H1 (cell line): ENCODE measurements at regions not wholly inside any gene's neighbourhood (a gene's known extent, or its start where the extent isn't known, plus 50 kb on each side); places are given as distances from the start of the nearest gene placed in this dataset.

Source experiments
- CTCF ChIA-PET: fragments of 300-600 bp; sonication (Branson Sonifier 250); formaldehyde crosslinking; loops from one replicate; lab custom pipeline; 2021; ENCODE audit not compliant: partially characterized antibody; lab: Charles Lee
- POLR2A ChIA-PET: fragments of 300-600 bp; sonication (Branson Sonifier 250); formaldehyde crosslinking; loops from one replicate; lab custom pipeline; 2021; ENCODE audit warnings: inconsistent platforms; ENCODE audit not compliant: partially characterized antibody; lab: Charles Lee
- DNase-seq, 2 experiments: peaks; one replicate each; pipeline versions ENCODE4 v3.0.0 to v3.0.0-alpha.2; 2010 to 2022; ENCODE audit warnings: low spot score in 2 of 2, low read depth in 1 of 2, mixed read lengths in 1 of 2
- FAIRE-seq: peaks from 2 replicates; lab custom pipeline; 2011; peaks lifted over from hg19 to GRCh38; lab: Jason Lieb, UNC
- H2AFZ ChIP-seq: 2 replicates; pipeline ENCODE4 v1.8.1; 2012; ENCODE audit warnings: low read length, inconsistent platforms
- H2AK5ac ChIP-seq: 2 replicates; pipeline ENCODE4 v1.6.1; 2013; ENCODE audit warnings: low read depth, low read length
- H2BK120ac ChIP-seq: replicated peaks from 2 replicates; pipeline ENCODE3; 2013; ENCODE audit warnings: low read depth, low read length, inconsistent platforms
- H2BK12ac ChIP-seq: 2 replicates; pipeline ENCODE4 v1.6.1; 2013; ENCODE audit warnings: low read depth, low read length
- H2BK15ac ChIP-seq: 2 replicates; pipeline ENCODE4 v1.6.1; 2013; ENCODE audit warnings: low read length
- H2BK20ac ChIP-seq: 2 replicates; pipeline ENCODE4 v1.6.1; 2013; ENCODE audit warnings: low read length
- H2BK5ac ChIP-seq: 2 replicates; pipeline ENCODE4 v1.6.1; 2013; ENCODE audit warnings: low read depth, low read length
- H3K14ac ChIP-seq: 2 replicates; pipeline ENCODE4 v1.6.1; 2013; ENCODE audit warnings: inconsistent platforms; ENCODE audit not compliant: insufficient read length
- H3K18ac ChIP-seq: 2 replicates; pipeline ENCODE4 v1.6.1; 2013; ENCODE audit warnings: low read length; ENCODE audit errors: extremely low read depth
- H3K23ac ChIP-seq: 2 replicates; pipeline ENCODE4 v1.6.1; 2013; ENCODE audit warnings: inconsistent platforms; ENCODE audit not compliant: insufficient read length
- H3K23me2 ChIP-seq: 2 replicates; pipeline ENCODE4 v1.6.1; 2013; ENCODE audit warnings: low read depth, low read length
- H3K27ac ChIP-seq: 2 replicates; pipeline ENCODE4 v1.6.1; 2011; ENCODE audit warnings: low read depth, low read length, inconsistent platforms
- H3K27me3 ChIP-seq, 4 experiments: replicated peaks in 1 of 4; 1 replicate in 1 of 4; 2 replicates in 3 of 4; pipeline versions ENCODE4 v1.6.1 to v1.8.1; 2011 to 2013; ENCODE audit warnings: low read length in 3 of 4, mild to moderate bottlenecking in 3 of 4, inconsistent platforms in 2 of 4, mixed read lengths in 2 of 4, moderate library complexity in 1 of 4; ENCODE audit not compliant: control insufficient read depth in 3 of 4, insufficient read depth in 3 of 4; ENCODE audit errors: extremely low read depth in 1 of 4
- H3K36me3 ChIP-seq, 4 experiments: 2 replicates each; pipeline versions ENCODE4 v1.6.1 to v1.8.1; 2011 to 2013; ENCODE audit warnings: mild to moderate bottlenecking in 4 of 4, low read length in 3 of 4, moderate library complexity in 2 of 4, control low read depth in 1 of 4, inconsistent platforms in 1 of 4; ENCODE audit not compliant: insufficient read depth in 4 of 4, control insufficient read depth in 2 of 4
- H3K4ac ChIP-seq: replicated peaks from 2 replicates; pipeline ENCODE3; 2013; ENCODE audit warnings: low read length, low read depth, mixed read lengths, inconsistent platforms; ENCODE audit not compliant: insufficient read length
- H3K4me1 ChIP-seq, 4 experiments: replicated peaks in 1 of 4; 1 replicate in 1 of 4; 2 replicates in 3 of 4; pipeline versions ENCODE4 v1.6.1 to v1.8.1; 2011 to 2013; ENCODE audit warnings: low read length in 3 of 4, inconsistent platforms in 2 of 4, mixed read lengths in 1 of 4; ENCODE audit not compliant: insufficient read depth in 4 of 4, control insufficient read depth in 3 of 4
- H3K4me2 ChIP-seq, 2 experiments: 2 replicates each; pipeline versions ENCODE4 v1.6.1 to v1.8.1; 2011 to 2013; ENCODE audit warnings: low read depth in 2 of 2, low read length in 2 of 2, control low read depth in 1 of 2, inconsistent platforms in 1 of 2, mild to moderate bottlenecking in 1 of 2; ENCODE audit not compliant: insufficient read depth in 1 of 2
- H3K4me3 ChIP-seq, 4 experiments: fragments of 200-600, 300-600 bp in 1 of 4; sonication (generic), shearing (Covaris generic), sonication (Bioruptor Twin) in 1 of 4; 2 replicates each; pipeline versions ENCODE4 v1.5.1 to v1.8.1; 2011 to 2016; ENCODE audit warnings: low read length in 4 of 4, low read depth in 3 of 4, control low read depth in 2 of 4, inconsistent platforms in 2 of 4, mild to moderate bottlenecking in 2 of 4, mixed read lengths in 1 of 4, moderate library complexity in 1 of 4; ENCODE audit not compliant: insufficient read depth in 2 of 4; ENCODE audit errors: extremely low read depth in 1 of 4
- H3K56ac ChIP-seq: replicated peaks from 2 replicates; pipeline ENCODE3; 2013; ENCODE audit warnings: low read depth, mild to moderate bottlenecking, mixed read lengths, low read length, inconsistent platforms; ENCODE audit not compliant: insufficient read length
- H3K79me1 ChIP-seq: 2 replicates; pipeline ENCODE4 v1.6.1; 2013; ENCODE audit warnings: low read depth, low read length, control low read depth
- H3K79me2 ChIP-seq, 2 experiments: 2 replicates each; pipeline versions ENCODE4 v1.6.1 to v1.8.1; 2012 to 2013; ENCODE audit warnings: low read length in 2 of 2, mild to moderate bottlenecking in 2 of 2, inconsistent platforms in 1 of 2; ENCODE audit not compliant: insufficient read depth in 2 of 2, control insufficient read depth in 1 of 2
- H3K9ac ChIP-seq, 4 experiments: replicated peaks in 1 of 4; 1 replicate in 1 of 4; 2 replicates in 3 of 4; pipeline versions ENCODE4 v1.6.1 to v1.8.1; 2011 to 2013; ENCODE audit warnings: low read depth in 3 of 4, low read length in 3 of 4, control low read depth in 2 of 4, mild to moderate bottlenecking in 2 of 4, moderate library complexity in 2 of 4, inconsistent platforms in 1 of 4; ENCODE audit errors: extremely low read depth in 1 of 4
- H3K9me3 ChIP-seq, 2 experiments: 2 replicates each; pipeline versions ENCODE4 v1.6.1 to v1.8.1; 2012 to 2013; ENCODE audit warnings: mild to moderate bottlenecking in 2 of 2, moderate library complexity in 2 of 2, control low read depth in 1 of 2, inconsistent platforms in 1 of 2, low read depth in 1 of 2, low read length in 1 of 2, mixed read lengths in 1 of 2; ENCODE audit not compliant: insufficient read depth in 2 of 2
- H4K20me1 ChIP-seq, 2 experiments: replicated peaks in 1 of 2; 2 replicates each; pipeline versions ENCODE3 to v1.8.1; 2011 to 2013; ENCODE audit warnings: inconsistent platforms in 2 of 2, low read length in 2 of 2, mild to moderate bottlenecking in 1 of 2; ENCODE audit not compliant: insufficient read depth in 2 of 2, control insufficient read depth in 1 of 2
- H4K5ac ChIP-seq: 2 replicates; pipeline ENCODE4 v1.6.1; 2013; ENCODE audit warnings: low read length, low read depth, mixed read lengths, inconsistent platforms; ENCODE audit not compliant: insufficient read length
- H4K8ac ChIP-seq: 2 replicates; pipeline ENCODE4 v1.8.0; 2013; ENCODE audit warnings: mild to moderate bottlenecking, moderate library complexity, low read length, inconsistent platforms; ENCODE audit not compliant: insufficient read depth; ENCODE audit errors: extremely low read depth
- H4K91ac ChIP-seq: replicated peaks from 2 replicates; pipeline ENCODE3; 2013; ENCODE audit warnings: low read length, mixed read lengths, inconsistent platforms; ENCODE audit not compliant: insufficient read length
- EP300 ChIP-seq, 2 experiments: IDR thresholded peaks; 1 replicate in 1 of 2; 2 replicates in 1 of 2; pipeline ENCODE4 v1.6.1; 2011 to 2012; ENCODE audit warnings: low read depth in 2 of 2, low read length in 2 of 2, mild to moderate bottlenecking in 2 of 2, borderline replicate concordance in 1 of 2, inconsistent platforms in 1 of 2, moderate library complexity in 1 of 2
- GABPA ChIP-seq: IDR thresholded peaks from 2 replicates; pipeline ENCODE4 v1.6.1; 2011; ENCODE audit warnings: mild to moderate bottlenecking, low read length, moderate library complexity, borderline replicate concordance; ENCODE audit not compliant: insufficient read depth
- NANOG ChIP-seq: IDR thresholded peaks from 2 replicates; pipeline ENCODE4 v1.6.1; 2011; ENCODE audit warnings: low read length, low read depth, mild to moderate bottlenecking, inconsistent platforms; ENCODE audit not compliant: insufficient read depth, poor library complexity, severe bottlenecking
- POU5F1 ChIP-seq: IDR thresholded peaks from 2 replicates; pipeline ENCODE4 v1.6.1; 2011; ENCODE audit warnings: low read depth, mild to moderate bottlenecking, low read length, moderate library complexity
- RNF2 ChIP-seq: fragments of 200-900, 300-1000 bp; sonication (generic); IDR thresholded peaks from 2 replicates; pipeline ENCODE4 v1.7.1; 2016; ENCODE audit warnings: borderline replicate concordance, low read depth, mild to moderate bottlenecking, antibody characterized with exemption, low read length; ENCODE audit not compliant: poor library complexity, severe bottlenecking; ENCODE audit errors: missing control alignments
- RXRA ChIP-seq: IDR thresholded peaks from 2 replicates; pipeline ENCODE4 v1.6.1; 2011; ENCODE audit warnings: low read depth, mild to moderate bottlenecking, low read length, moderate library complexity; ENCODE audit not compliant: insufficient read depth
- SAP30 ChIP-seq: fragments of 300-600 bp; sonication (generic); IDR thresholded peaks from 2 replicates; pipeline ENCODE4 v1.7.1; 2012; ENCODE audit warnings: low read length, moderate library complexity, mild to moderate bottlenecking, inconsistent platforms; ENCODE audit not compliant: insufficient read depth, insufficient replicate concordance
- TAF7 ChIP-seq: optimal IDR thresholded peaks from 2 replicates; pipeline ENCODE3; 2011; ENCODE audit warnings: low read depth, mild to moderate bottlenecking, inconsistent platforms, low read length, moderate library complexity, borderline replicate concordance
- WGBS, 2 experiments: shearing (Covaris generic) in 1 of 2; methylation state at CpG; one replicate each; pipeline versions ENCODE4 v1.1.6 to v1.1.7; 2013 to 2015; ENCODE audit warnings: low lambda C conversion rate in 2 of 2, mixed read lengths in 2 of 2, inconsistent platforms in 1 of 2, low coverage in 1 of 2, missing lambda C conversion rate in 1 of 2; ENCODE audit not compliant: insufficient replicate concordance in 2 of 2, insufficient coverage in 1 of 2, insufficient read length in 1 of 2; ENCODE audit errors: extremely low coverage in 1 of 2, missing lambda C conversion rate in 1 of 2; 5-methylcytosine and 5-hydroxymethylcytosine counted together

DNA sequence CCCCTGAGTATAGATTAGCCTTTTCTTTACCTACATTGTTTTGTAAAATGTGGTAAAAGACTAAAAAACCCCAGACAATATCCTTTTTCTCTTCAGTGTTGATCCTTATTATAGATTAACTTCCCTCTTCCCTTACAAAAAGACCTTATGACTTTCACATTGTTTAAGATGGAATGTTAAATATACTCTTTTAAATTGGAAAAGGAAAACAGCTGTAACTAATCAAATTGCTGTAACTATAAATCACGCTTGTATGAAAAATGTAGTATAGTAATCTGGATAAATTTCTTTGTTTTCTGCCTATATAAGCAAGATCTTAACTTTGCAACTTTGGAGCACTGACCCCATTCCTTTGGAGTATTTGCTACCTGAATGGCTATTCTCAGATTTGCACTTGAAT lies 383.1 kb downstream of the FAM170A start:
- no peak overlapping the region for H3K9ac ChIP-seq
- H3K4ac ChIP-seq: no peak overlapping the region
- H3K23ac ChIP-seq: no peak overlapping the region
- H4K20me1 ChIP-seq: no peaks in the 10 kb centered on the region
- H3K18ac ChIP-seq: no peak overlapping the region
- H2AK5ac ChIP-seq: no peak overlapping the region
- H3K27ac ChIP-seq: no peak overlapping the region
- no peak overlapping the region for H3K14ac ChIP-seq
- no peaks in the 10 kb centered on the region for H3K27me3 ChIP-seq
- H4K8ac ChIP-seq: no peak overlapping the region
- CTCF ChIA-PET: interaction anchor here (1.4 kb wide), 1 partner anchor 61 kb away, joined by 4 read pairs; no protein-coding TSS in a partner anchor
- POLR2A ChIA-PET: no interaction called here
- H3K9me3 ChIP-seq: no peaks in the 10 kb centered on the region
- H2BK15ac ChIP-seq: no peak overlapping the region
- DNase-seq (no peak), FAIRE-seq (no peak)
- H3K79me1 ChIP-seq: no peaks in the 10 kb centered on the region
- no peak overlapping the region for H2AFZ ChIP-seq
- no peak overlapping the region for H2BK120ac ChIP-seq
- H3K4me3 ChIP-seq: no peak overlapping the region
- H3K56ac ChIP-seq: no peak overlapping the region
- H4K5ac ChIP-seq: no peak overlapping the region
- H4K91ac ChIP-seq: no peak overlapping the region
- H2BK20ac ChIP-seq: no peak overlapping the region
- WGBS, 2 experiments: 79% methylated on average over 1 of the region's 1 CpG; no CpG with 5 or more reads in 1 of the 2 experiments
- no peaks in the 10 kb centered on the region for H3K4me1 ChIP-seq
- H3K23me2 ChIP-seq: no peaks in the 10 kb centered on the region
- H2BK12ac ChIP-seq: no peak overlapping the region
- H3K79me2 ChIP-seq: no peaks in the 10 kb centered on the region
- TF ChIP-seq RNF2: no peak
- no peak for TF ChIP-seq TAF7
- TF ChIP-seq EP300 (IDR thresholded peaks at IDR 0.05; ENCODE audit: borderline replicate concordance in 1 of 2, low read depth in 2 of 2, low read length in 2 of 2): no peak
- TF ChIP-seq GABPA: no peak
- no peak for TF ChIP-seq NANOG
- TF ChIP-seq POU5F1: no peak
- TF ChIP-seq RXRA: no peak
- no peak for TF ChIP-seq SAP30
- no peaks in the 10 kb centered on the region for H3K36me3 ChIP-seq
- no peak overlapping the region for H2BK5ac ChIP-seq
- no peak overlapping the region for H3K4me2 ChIP-seq
